HUES48 (cell line): ENCODE measurements at regions not wholly inside any gene's neighbourhood (a gene's known extent, or its start where the extent isn't known, plus 50 kb on each side); places are given as distances from the start of the nearest gene placed in this dataset.
"Not testable (repeated sequence)": the region's sequence is repeated elsewhere in the genome, so short reads cannot be mapped to it uniquely, and the experiment has no call there.

Source experiments
- H3K27ac ChIP-seq: one replicate; pipeline ENCODE4 v1.7.0; 2013; ENCODE audit warnings: low read depth, low read length, inconsistent platforms
- H3K27me3 ChIP-seq: 2 replicates; pipeline ENCODE4 v1.6.1; 2013; ENCODE audit warnings: mild to moderate bottlenecking, low read length; ENCODE audit not compliant: control insufficient read depth, insufficient read depth
- H3K36me3 ChIP-seq: 2 replicates; pipeline ENCODE4 v1.6.1; 2013; ENCODE audit warnings: low read length; ENCODE audit not compliant: control insufficient read depth, insufficient read depth
- H3K4me1 ChIP-seq: 2 replicates; pipeline ENCODE4 v1.6.1; 2013; ENCODE audit warnings: mild to moderate bottlenecking, low read length; ENCODE audit not compliant: control insufficient read depth, insufficient read depth
- H3K4me3 ChIP-seq: 2 replicates; pipeline ENCODE4 v1.5.1; 2013; ENCODE audit warnings: mild to moderate bottlenecking, low read depth, low read length
- H3K9ac ChIP-seq: 2 replicates; pipeline ENCODE4 v1.6.1; 2013; ENCODE audit warnings: mild to moderate bottlenecking, low read depth, low read length, moderate library complexity
- H3K9me3 ChIP-seq: 2 replicates; pipeline ENCODE4 v1.6.1; 2013; ENCODE audit warnings: low read length; ENCODE audit not compliant: control insufficient read depth, insufficient read depth

DNA sequence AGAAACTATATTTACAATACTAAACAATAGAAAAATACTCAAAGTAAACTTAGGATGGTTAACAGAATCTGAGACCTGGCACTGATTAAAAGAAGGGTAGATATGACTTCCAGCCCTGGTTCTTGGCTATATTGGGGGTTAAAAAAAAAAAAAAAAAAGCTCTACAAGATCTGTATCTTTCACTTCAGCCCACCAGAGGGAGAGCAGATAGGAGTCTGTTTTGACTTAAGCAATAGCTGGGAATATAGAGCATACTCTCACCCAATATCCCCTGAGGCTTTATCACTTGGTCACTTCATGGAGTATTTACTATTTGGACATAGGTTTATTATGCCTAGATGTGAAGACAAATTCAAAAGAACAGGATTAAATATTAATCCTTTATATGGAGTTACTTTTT, 598.9 kb upstream of the LINC00305 start:
- Histone ChIP-seq H3K27me3 (no peaks in the 10 kb centered on the region), H3K4me3 (no peak overlapping the region), H3K27ac (no peak overlapping the region), H3K36me3 (no peaks in the 10 kb centered on the region), H3K4me1 (peaks cover 8% of the 10 kb centered on the region; the same call in 1 of the 2 replicates), H3K9me3 (no peaks in the 10 kb centered on the region), H3K9ac (no peak overlapping the region)

DNA sequence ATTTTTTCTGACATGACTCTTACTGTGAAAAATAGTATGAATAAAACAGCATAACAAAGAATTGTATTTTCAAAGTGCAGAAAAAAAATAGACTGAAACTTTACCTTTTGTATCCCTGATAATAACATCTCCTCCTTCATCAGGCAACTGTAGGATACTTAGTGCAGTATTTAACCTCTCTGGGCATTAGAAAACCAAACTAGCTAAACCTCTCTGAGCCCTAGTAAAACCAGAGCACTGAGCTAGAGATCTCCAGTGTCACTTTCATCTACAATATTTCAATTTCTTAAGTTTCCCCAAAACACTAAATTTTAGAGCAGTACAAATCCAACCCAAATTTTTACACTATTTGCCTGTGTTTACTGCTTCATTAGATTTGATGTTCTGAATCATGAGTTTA, 594.0 kb upstream of the LINC00305 start:
- Histone ChIP-seq H3K27me3 (no peaks in the 10 kb centered on the region), H3K9ac (no peak overlapping the region), H3K36me3 (no peaks in the 10 kb centered on the region)

DNA sequence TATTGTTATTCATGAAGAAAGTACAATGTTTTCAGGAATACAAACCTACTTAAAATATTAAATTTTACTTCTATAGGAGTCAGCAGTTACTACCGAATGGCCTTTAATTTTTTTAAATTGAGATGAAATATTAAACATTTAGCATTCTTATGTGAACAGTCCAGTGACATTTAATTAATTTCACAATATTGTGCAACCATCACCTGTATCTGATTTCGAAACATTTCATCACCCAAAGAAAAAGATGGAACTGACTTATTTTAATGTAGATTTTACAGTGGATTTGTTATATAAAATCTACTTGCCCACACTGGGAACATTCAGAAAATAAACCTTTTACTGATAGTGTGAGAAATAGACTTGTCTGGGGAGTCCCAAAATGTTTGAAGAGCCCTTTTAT, 585.2 kb upstream of the LINC00305 start:
- no peak overlapping the region for H3K4me3 ChIP-seq
- H3K9ac ChIP-seq, result no peak overlapping the region
- H3K9me3 ChIP-seq, result no peaks in the 10 kb centered on the region
- H3K27me3 ChIP-seq, result no peaks in the 10 kb centered on the region
- no peaks in the 10 kb centered on the region for H3K36me3 ChIP-seq
- no peak overlapping the region for H3K27ac ChIP-seq
- no peaks in the 10 kb centered on the region for H3K4me1 ChIP-seq

More for the DNA sequence above, 594.0 kb upstream of the LINC00305 start:
- H3K4me1 ChIP-seq, result no peaks in the 10 kb centered on the region
- no peak overlapping the region for H3K27ac ChIP-seq
- no peaks in the 10 kb centered on the region for H3K9me3 ChIP-seq
- no peak overlapping the region for H3K4me3 ChIP-seq

DNA sequence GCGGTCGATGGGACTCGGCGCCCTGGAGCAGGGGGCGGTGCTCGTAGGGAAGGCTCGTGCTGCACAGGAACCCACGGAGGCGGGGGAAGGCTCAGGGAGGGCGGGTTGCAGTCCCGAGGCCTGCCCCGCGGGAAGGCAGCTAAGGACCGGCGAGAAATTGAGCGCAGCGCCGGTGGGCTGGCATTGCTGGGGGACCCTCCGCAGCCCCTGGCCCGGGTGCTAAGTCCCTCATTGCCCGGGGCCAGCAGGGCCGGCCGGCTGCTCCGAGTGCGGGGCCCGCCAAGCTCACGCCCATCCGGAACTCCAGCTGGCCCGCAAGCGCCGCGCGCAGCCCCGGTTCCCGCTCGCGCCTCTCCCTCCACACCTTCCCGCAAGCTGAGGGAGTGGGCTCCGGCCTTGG, 576.8 kb upstream of the LINC00305 start:
- not testable (repeated sequence) for H3K9me3 ChIP-seq, H3K4me1 ChIP-seq, H3K36me3 ChIP-seq, H3K9ac ChIP-seq, H3K27ac ChIP-seq, H3K27me3 ChIP-seq, H3K4me3 ChIP-seq

DNA sequence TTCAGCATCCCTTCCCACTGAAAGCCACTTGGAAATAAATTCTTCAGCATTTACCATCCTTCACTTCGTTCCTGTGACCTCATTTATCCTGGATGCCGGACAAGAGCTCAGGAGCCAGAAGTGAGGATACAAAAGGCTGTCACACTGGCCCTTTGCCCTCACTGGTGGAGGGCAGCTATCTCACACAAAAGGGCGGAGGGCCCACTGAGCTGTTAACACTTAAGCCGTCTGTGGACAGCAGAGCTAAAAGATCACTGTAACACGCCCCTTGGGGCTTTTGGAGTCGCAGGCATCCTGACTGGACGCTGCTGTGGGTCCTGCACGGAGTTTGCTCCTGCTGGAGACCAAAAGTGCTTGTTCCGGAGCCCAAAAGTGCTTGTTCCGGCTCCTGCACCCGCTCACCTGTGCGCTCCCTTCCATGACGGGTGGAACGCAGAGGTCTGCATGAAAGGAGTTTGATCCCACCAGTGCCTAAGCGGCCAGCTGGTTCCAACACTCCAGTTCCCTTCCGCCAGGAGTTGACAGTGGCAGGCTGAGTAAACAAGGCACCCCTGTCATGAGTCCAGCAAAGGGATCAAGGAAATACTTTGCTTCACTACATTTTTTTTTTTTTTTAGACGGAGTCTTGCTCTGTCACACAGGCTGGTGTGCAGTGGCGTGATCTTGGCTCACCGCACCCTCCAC, 572.0 kb upstream of the LINC00305 start:
- H3K4me1 ChIP-seq, result no peaks in the 10 kb centered on the region
- no peaks in the 10 kb centered on the region for H3K36me3 ChIP-seq
- H3K9me3 ChIP-seq, result no peaks in the 10 kb centered on the region
- H3K9ac ChIP-seq, result no peak overlapping the region
- no peaks in the 10 kb centered on the region for H3K27me3 ChIP-seq
- H3K4me3 ChIP-seq, result no peak overlapping the region
- no peak overlapping the region for H3K27ac ChIP-seq

DNA sequence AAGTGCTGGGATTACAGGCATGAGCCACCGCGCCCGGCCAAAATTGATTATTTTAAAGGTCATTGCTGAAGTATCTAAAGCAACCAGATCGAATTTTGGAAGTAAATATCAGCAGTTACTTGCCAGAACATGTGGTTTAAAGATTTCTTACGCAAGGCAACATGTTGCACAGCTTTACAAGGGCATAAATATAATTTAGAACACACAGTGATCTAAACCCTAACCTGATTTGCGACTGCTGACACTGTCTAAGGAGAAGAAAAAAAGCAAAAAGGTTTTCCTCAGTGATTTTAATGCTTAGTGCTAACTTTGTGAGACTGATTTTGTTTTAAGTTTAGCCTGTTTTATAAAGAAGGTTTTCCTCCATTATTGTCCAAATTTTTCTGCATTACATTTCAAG, 569.9 kb upstream of the LINC00305 start:
- no peaks in the 10 kb centered on the region for H3K27me3 ChIP-seq
- peaks cover 9% of the 10 kb centered on the region; the same call in 1 of the 2 replicates for H3K4me1 ChIP-seq
- no peaks in the 10 kb centered on the region for H3K9me3 ChIP-seq
- H3K4me3 ChIP-seq, result no peak overlapping the region
- no peak overlapping the region for H3K27ac ChIP-seq
- no peak overlapping the region for H3K9ac ChIP-seq
- no peaks in the 10 kb centered on the region for H3K36me3 ChIP-seq

DNA sequence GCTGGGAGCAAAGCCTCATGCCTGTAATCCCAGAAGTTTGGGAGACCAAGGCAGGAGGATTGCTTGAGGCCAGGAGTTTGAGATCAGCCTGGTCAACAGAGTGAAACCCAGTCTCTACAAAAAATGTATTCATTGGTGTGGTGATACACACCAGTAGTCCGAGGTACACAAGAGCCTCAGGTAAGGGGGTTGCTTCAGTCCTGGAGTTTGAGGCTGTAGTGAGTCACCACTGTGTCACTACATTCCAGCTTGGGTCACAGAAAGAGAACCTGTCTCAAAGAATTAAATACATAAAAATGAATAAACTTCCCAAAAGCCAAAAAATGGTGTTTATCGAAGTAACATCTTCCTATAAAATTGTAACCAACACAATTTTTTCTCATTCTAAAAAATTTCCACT, 568.1 kb upstream of the LINC00305 start:
- H3K36me3 ChIP-seq, result no peaks in the 10 kb centered on the region
- no peaks in the 10 kb centered on the region for H3K9me3 ChIP-seq
- H3K4me1 ChIP-seq, result peaks cover 13% of the 10 kb centered on the region; the same call in 1 of the 2 replicates
- H3K4me3 ChIP-seq, result no peak overlapping the region
- no peaks in the 10 kb centered on the region for H3K27me3 ChIP-seq
- no peak overlapping the region for H3K27ac ChIP-seq
- no peak overlapping the region for H3K9ac ChIP-seq

DNA sequence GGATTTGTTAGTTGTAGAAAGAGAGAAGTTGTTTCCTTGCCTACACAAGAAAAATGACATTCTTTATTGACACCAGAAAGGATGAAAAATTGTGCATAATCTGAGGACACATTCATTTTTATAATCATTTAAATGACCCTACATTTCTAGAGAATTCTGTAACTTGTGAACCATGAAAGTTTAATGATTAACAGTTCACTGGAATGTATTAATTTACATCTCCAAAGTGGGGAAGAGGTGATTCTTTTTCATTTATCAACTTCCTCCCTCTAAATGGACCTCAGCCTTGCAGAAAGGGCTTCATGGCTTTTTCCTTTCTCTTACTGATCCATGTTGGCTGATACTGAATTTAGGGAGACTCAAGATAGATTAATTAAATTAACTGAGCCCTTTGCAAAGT, 565.2 kb upstream of the LINC00305 start:
- Histone ChIP-seq H3K36me3 (no peaks in the 10 kb centered on the region), H3K9ac (no peak overlapping the region), H3K4me3 (no peak overlapping the region), H3K27me3 (no peaks in the 10 kb centered on the region), H3K9me3 (no peaks in the 10 kb centered on the region), H3K4me1 (peaks cover 13% of the 10 kb centered on the region; the same call in 1 of the 2 replicates), H3K27ac (no peak overlapping the region)

DNA sequence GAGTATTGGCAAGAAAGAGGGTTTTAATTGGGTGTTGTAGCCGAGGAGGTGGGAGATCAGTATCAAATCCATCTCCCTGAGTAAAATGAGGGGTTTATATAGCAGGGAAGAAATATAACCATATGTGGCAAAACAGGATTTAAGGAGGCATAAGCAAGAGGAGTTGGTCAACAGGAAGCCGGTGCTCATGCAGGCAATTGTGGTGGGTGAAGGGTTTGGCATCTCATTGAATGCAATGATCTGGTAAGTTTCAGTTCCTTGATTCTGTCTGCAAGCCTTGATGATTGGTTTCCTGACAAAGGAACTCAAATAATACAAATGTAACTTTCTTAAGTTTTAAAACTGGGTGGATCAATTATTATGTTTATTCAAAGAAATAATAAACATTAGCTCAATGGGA, 564.4 kb upstream of the LINC00305 start:
- H3K4me3 ChIP-seq, result no peak overlapping the region
- H3K27me3 ChIP-seq, result no peaks in the 10 kb centered on the region
- H3K9ac ChIP-seq, result no peak overlapping the region
- H3K27ac ChIP-seq, result no peak overlapping the region
- no peaks in the 10 kb centered on the region for H3K36me3 ChIP-seq
- H3K4me1 ChIP-seq, result peaks cover 13% of the 10 kb centered on the region; the same call in 1 of the 2 replicates
- H3K9me3 ChIP-seq, result no peaks in the 10 kb centered on the region

DNA sequence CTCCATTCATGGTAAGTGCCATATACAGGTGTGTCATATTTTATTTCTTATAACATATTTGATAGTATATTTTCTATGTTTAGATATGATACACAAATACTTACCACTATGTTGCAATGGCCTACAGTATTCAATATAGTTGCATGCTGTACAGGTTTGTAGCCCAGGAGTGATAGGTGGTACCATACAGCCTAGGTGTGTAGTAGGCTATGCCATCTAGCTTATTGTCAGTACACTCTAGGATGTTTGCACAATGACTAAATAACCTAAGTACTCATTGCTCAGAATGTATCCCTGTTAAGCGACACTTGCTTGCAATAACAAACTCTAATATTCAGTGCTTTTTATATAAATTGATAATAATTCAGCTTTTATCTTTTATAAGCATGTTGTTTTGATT, 563.1 kb upstream of the LINC00305 start:
- Histone ChIP-seq H3K27me3 (no peaks in the 10 kb centered on the region), H3K36me3 (no peaks in the 10 kb centered on the region), H3K9ac (no peak overlapping the region), H3K4me3 (no peak overlapping the region), H3K9me3 (no peaks in the 10 kb centered on the region), H3K27ac (no peak overlapping the region), H3K4me1 (peaks cover 13% of the 10 kb centered on the region; the same call in 1 of the 2 replicates)

DNA sequence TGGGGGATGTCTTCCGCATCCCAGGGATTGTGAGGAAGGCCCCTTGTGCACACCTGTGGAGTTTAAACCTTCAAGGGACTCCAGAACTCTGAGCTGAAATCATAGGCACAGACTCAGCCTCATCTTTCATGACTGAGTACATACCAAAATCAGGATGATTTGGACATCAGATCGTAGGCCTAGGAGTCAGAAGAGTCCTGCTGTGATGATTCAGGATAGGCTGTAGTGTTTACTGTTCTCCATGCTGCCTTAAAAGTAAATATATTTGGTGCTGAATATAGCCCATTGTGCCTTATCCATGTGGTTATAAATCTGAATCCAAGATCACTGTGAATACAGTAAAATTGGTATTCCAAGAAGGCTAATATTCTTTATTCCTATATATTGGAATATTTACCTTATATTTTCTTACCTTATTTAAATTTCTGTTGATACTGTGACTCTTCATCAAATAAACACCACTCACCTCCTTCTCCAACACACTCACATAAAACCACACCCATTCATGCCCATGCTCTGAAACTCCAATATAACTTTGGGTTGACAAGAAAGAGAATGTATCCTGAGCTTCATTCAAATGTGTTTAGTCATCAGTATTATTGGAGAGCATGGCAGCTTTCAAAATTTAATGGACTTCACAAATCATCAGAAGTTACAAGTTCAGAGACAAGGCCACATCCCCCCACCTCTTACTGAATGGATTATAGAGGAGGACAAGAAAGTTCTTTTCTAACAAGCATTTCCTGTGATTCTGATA, 561.4 kb upstream of the LINC00305 start:
- no peak overlapping the region for H3K4me3 ChIP-seq
- H3K36me3 ChIP-seq, result no peaks in the 10 kb centered on the region
- peaks cover 13% of the 10 kb centered on the region; the same call in 1 of the 2 replicates for H3K4me1 ChIP-seq
- no peak overlapping the region for H3K27ac ChIP-seq
- no peaks in the 10 kb centered on the region for H3K9me3 ChIP-seq
- H3K27me3 ChIP-seq, result no peaks in the 10 kb centered on the region
- H3K9ac ChIP-seq, result no peak overlapping the region
